Superior temporal gyrus (tissue), 1 donor: ENCODE measurements at regions not wholly inside any gene's neighbourhood (a gene's known extent, or its start where the extent isn't known, plus 50 kb on each side); places are given as distances from the start of the nearest gene placed in this dataset.

Experiments
- DNase-seq: peaks from one replicate; pipeline ENCODE4 v3.0.0-alpha.2; 2016; ENCODE audit errors: extremely low spot score

GRCh38 chr2:15082105-15083058 lies 449.9 kb downstream of the LRATD1 start:
- no peak for DNase-seq

- DNase-seq: no peak
Observed at GRCh38 chr2:15084826-15085489, 452.4 kb downstream of the LRATD1 start.

GRCh38 chr2:15092181-15092580 lies 459.7 kb downstream of the LRATD1 start:
- no peak for DNase-seq

- no peak for DNase-seq
Observed at GRCh38 chr2:15092691-15093090, 460.2 kb downstream of the LRATD1 start.

- no peak for DNase-seq
Observed at GRCh38 chr2:15094161-15094560, 461.6 kb downstream of the LRATD1 start.

GRCh38 chr2:15096873-15097272 lies 464.3 kb downstream of the NBAS start:
- DNase-seq: no peak

GRCh38 chr2:15107137-15107536 lies 454.0 kb downstream of the NBAS start:
- DNase-seq: no peak

- DNase-seq: no peak
Observed at GRCh38 chr2:15111718-15112117, 449.4 kb downstream of the NBAS start.

GRCh38 chr2:15112216-15112615 lies 448.9 kb downstream of the NBAS start:
- no peak for DNase-seq

GRCh38 chr2:15115776-15116175 lies 445.4 kb downstream of the NBAS start:
- DNase-seq: no peak

GRCh38 chr2:15116830-15117229 lies 444.3 kb downstream of the NBAS start:
- DNase-seq: no peak
